Esophagus squamous epithelium (tissue), 4 donors: ENCODE measurements at regions not wholly inside any gene's neighbourhood (a gene's known extent, or its start where the extent isn't known, plus 50 kb on each side); places are given as distances from the start of the nearest gene placed in this dataset.

Source experiments
- POLR2A ChIP-seq, 4 donors: fragments of 450-650 bp; IDR thresholded peaks; one replicate each; pipeline ENCODE4 v1.6.1; 2017; ENCODE audit warnings: antibody characterized with exemption in 4 of 4, mild to moderate bottlenecking in 4 of 4, moderate library complexity in 3 of 4
- TF ChIP-seq, protein P1 (sequence below), 6 experiments: fragments of 450-650 bp in 4 of 6; fragments of 200-600 bp in 2 of 6; sonication (generic) in 2 of 6; IDR thresholded peaks; one replicate each; pipeline ENCODE4 v1.5.1; 2016 to 2019; ENCODE audit warnings: antibody characterized with exemption in 6 of 6, mild to moderate bottlenecking in 4 of 6, moderate library complexity in 4 of 6

DNA sequence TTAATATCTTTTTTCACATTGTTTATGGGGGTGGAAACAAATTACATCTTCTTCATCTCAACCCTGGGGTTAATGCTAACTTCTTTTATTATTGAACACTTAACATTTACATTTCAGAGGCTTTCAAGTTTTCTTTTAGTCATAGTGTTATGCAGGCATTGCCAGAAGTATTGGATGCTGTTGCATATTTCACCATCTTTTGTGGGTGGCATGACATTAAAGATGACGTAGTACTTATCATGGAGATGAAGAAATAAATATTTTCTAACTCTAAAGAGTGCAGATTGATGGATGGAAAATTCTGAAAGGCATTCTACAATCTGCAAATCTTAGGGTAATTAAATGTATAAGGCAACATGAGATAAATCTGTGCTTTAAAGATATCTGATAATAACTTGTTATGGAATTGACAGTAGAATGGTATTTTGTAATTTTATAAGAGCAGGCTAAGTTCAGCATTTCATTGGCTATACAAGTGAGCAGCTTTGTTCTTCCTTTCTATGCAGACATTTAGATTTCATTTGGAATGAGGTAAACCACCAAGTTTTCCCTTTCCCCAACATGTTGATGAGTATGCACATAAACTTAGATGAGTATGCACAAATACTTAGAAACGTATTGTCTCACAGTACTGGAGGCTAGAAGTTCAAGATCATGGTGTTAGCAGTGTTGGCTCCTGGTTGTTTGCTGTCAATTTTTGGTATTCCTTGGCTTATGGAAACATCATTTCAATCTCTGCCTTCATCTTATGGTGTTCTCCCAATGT is 924.4 kb downstream of the METTL15 start:
- TF ChIP-seq, protein P1, sequence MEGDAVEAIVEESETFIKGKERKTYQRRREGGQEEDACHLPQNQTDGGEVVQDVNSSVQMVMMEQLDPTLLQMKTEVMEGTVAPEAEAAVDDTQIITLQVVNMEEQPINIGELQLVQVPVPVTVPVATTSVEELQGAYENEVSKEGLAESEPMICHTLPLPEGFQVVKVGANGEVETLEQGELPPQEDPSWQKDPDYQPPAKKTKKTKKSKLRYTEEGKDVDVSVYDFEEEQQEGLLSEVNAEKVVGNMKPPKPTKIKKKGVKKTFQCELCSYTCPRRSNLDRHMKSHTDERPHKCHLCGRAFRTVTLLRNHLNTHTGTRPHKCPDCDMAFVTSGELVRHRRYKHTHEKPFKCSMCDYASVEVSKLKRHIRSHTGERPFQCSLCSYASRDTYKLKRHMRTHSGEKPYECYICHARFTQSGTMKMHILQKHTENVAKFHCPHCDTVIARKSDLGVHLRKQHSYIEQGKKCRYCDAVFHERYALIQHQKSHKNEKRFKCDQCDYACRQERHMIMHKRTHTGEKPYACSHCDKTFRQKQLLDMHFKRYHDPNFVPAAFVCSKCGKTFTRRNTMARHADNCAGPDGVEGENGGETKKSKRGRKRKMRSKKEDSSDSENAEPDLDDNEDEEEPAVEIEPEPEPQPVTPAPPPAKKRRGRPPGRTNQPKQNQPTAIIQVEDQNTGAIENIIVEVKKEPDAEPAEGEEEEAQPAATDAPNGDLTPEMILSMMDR (IDR thresholded peaks at IDR 0.05) = no peak
- TF ChIP-seq POLR2A (IDR thresholded peaks at IDR 0.05) = no peak
